WTC11 (cell line): ENCODE measurements at regions not wholly inside any gene's neighbourhood (a gene's known extent, or its start where the extent isn't known, plus 50 kb on each side); places are given as distances from the start of the nearest gene placed in this dataset.

ENCODE experiments used
- CREB1 ChIP-seq: sonication (generic); formaldehyde crosslinking; IDR thresholded peaks from 2 replicates; pipeline ENCODE4 v1.8.0; 2023; ENCODE audit warnings: mild to moderate bottlenecking, missing genetic modification reagents
- IRF2 ChIP-seq: sonication (generic); formaldehyde crosslinking; IDR thresholded peaks from 2 replicates; pipeline ENCODE4 v1.8.0; 2022; ENCODE audit warnings: low read depth, missing genetic modification reagents, borderline replicate concordance
- MXD4 ChIP-seq: fragments of 250-450 bp; sonication (Bioruptor Pico); IDR thresholded peaks from 2 replicates; pipeline ENCODE4 v1.8.0; 2021; ENCODE audit warnings: mild to moderate bottlenecking, moderate library complexity, borderline replicate concordance
- NFYB ChIP-seq: sonication (generic); formaldehyde crosslinking; conservative IDR thresholded peaks from 2 replicates; pipeline ENCODE4 v1.8.0; 2022; ENCODE audit warnings: low read depth, missing genetic modification reagents
- SMAD3 ChIP-seq: sonication (generic); formaldehyde crosslinking; IDR thresholded peaks from 2 replicates; pipeline ENCODE4 v1.8.0; 2022; ENCODE audit warnings: missing genetic modification reagents, mild to moderate bottlenecking, borderline replicate concordance
- TF ChIP-seq, protein P1 (sequence below): sonication (generic); formaldehyde crosslinking; IDR thresholded peaks from 2 replicates; pipeline ENCODE4 v1.8.0; 2023; ENCODE audit warnings: missing genetic modification reagents, mild to moderate bottlenecking, borderline replicate concordance
- TF ChIP-seq, protein P2 (sequence below): fragments of 250-450 bp; sonication (Bioruptor Pico); IDR thresholded peaks from 2 replicates; pipeline ENCODE4 v1.9.0; 2021; ENCODE audit warnings: moderate library complexity, mild to moderate bottlenecking, inconsistent platforms, borderline replicate concordance
- TF ChIP-seq, protein P3 (sequence below): sonication (generic); formaldehyde crosslinking; conservative IDR thresholded peaks from 2 replicates; pipeline ENCODE4 v1.8.1; 2023; ENCODE audit warnings: mild to moderate bottlenecking, low read depth, missing genetic modification reagents, moderate library complexity
- TF ChIP-seq, protein P4 (sequence below): sonication (generic); formaldehyde crosslinking; IDR thresholded peaks from 2 replicates; pipeline ENCODE4 v1.8.1; 2023; ENCODE audit warnings: mild to moderate bottlenecking, missing genetic modification reagents
- TF ChIP-seq, protein P5 (sequence below): sonication (generic); formaldehyde crosslinking; IDR thresholded peaks from 2 replicates; pipeline ENCODE4 v1.8.1; 2023; ENCODE audit warnings: mild to moderate bottlenecking, missing genetic modification reagents, borderline replicate concordance
- TF ChIP-seq, protein P6 (sequence below): sonication (generic); formaldehyde crosslinking; IDR thresholded peaks from 2 replicates; pipeline ENCODE4 v1.8.0; 2022; ENCODE audit warnings: mild to moderate bottlenecking, missing genetic modification reagents
- TF ChIP-seq, protein P7 (sequence below): fragments of 250-450 bp; sonication (Bioruptor Pico); IDR thresholded peaks from 2 replicates; pipeline ENCODE4 v1.9.0; 2021; ENCODE audit warnings: mild to moderate bottlenecking

DNA sequence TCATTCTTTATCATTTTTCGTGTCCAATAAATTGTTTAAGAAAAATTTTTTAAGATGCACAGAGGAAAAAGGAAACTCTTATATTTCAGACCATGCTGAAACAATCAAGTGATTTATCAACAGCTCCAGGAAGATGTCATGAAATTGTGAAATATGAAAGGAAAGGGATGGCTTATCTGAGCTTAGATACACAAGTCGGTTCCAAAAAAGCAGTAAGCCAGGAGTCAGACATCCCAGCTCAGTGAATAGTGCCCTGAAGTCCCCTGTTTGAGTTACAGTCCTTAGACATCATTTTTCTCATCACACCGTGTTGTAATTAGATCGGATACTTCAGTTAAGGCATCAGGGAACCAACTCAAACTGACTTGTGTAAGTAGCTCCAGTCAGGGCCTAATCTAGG, 91.0 kb upstream of the SSTR4 start (continued):
- TF ChIP-seq, protein P1, sequence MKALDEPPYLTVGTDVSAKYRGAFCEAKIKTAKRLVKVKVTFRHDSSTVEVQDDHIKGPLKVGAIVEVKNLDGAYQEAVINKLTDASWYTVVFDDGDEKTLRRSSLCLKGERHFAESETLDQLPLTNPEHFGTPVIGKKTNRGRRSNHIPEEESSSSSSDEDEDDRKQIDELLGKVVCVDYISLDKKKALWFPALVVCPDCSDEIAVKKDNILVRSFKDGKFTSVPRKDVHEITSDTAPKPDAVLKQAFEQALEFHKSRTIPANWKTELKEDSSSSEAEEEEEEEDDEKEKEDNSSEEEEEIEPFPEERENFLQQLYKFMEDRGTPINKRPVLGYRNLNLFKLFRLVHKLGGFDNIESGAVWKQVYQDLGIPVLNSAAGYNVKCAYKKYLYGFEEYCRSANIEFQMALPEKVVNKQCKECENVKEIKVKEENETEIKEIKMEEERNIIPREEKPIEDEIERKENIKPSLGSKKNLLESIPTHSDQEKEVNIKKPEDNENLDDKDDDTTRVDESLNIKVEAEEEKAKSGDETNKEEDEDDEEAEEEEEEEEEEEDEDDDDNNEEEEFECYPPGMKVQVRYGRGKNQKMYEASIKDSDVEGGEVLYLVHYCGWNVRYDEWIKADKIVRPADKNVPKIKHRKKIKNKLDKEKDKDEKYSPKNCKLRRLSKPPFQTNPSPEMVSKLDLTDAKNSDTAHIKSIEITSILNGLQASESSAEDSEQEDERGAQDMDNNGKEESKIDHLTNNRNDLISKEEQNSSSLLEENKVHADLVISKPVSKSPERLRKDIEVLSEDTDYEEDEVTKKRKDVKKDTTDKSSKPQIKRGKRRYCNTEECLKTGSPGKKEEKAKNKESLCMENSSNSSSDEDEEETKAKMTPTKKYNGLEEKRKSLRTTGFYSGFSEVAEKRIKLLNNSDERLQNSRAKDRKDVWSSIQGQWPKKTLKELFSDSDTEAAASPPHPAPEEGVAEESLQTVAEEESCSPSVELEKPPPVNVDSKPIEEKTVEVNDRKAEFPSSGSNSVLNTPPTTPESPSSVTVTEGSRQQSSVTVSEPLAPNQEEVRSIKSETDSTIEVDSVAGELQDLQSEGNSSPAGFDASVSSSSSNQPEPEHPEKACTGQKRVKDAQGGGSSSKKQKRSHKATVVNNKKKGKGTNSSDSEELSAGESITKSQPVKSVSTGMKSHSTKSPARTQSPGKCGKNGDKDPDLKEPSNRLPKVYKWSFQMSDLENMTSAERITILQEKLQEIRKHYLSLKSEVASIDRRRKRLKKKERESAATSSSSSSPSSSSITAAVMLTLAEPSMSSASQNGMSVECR (CRISPR knock-in tag): no peak
- TF ChIP-seq, protein P2, sequence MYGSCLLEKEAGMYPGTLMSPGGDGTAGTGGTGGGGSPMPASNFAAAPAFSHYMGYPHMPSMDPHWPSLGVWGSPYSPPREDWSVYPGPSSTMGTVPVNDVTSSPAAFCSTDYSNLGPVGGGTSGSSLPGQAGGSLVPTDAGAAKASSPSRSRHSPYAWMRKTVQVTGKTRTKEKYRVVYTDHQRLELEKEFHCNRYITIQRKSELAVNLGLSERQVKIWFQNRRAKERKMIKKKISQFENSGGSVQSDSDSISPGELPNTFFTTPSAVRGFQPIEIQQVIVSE (CRISPR knock-in tag): no peak
- TF ChIP-seq, protein P3, sequence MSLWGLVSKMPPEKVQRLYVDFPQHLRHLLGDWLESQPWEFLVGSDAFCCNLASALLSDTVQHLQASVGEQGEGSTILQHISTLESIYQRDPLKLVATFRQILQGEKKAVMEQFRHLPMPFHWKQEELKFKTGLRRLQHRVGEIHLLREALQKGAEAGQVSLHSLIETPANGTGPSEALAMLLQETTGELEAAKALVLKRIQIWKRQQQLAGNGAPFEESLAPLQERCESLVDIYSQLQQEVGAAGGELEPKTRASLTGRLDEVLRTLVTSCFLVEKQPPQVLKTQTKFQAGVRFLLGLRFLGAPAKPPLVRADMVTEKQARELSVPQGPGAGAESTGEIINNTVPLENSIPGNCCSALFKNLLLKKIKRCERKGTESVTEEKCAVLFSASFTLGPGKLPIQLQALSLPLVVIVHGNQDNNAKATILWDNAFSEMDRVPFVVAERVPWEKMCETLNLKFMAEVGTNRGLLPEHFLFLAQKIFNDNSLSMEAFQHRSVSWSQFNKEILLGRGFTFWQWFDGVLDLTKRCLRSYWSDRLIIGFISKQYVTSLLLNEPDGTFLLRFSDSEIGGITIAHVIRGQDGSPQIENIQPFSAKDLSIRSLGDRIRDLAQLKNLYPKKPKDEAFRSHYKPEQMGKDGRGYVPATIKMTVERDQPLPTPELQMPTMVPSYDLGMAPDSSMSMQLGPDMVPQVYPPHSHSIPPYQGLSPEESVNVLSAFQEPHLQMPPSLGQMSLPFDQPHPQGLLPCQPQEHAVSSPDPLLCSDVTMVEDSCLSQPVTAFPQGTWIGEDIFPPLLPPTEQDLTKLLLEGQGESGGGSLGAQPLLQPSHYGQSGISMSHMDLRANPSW (CRISPR knock-in tag): no peak
- TF ChIP-seq, protein P4, sequence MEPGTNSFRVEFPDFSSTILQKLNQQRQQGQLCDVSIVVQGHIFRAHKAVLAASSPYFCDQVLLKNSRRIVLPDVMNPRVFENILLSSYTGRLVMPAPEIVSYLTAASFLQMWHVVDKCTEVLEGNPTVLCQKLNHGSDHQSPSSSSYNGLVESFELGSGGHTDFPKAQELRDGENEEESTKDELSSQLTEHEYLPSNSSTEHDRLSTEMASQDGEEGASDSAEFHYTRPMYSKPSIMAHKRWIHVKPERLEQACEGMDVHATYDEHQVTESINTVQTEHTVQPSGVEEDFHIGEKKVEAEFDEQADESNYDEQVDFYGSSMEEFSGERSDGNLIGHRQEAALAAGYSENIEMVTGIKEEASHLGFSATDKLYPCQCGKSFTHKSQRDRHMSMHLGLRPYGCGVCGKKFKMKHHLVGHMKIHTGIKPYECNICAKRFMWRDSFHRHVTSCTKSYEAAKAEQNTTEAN (CRISPR knock-in tag): no peak
- TF ChIP-seq CREB1 (CRISPR knock-in tag) (no peak), SMAD3 (no peak), MXD4 (CRISPR knock-in tag) (no peak), NFYB (CRISPR knock-in tag) (no peak), IRF2 (CRISPR knock-in tag) (no peak)
- TF ChIP-seq, protein P5, sequence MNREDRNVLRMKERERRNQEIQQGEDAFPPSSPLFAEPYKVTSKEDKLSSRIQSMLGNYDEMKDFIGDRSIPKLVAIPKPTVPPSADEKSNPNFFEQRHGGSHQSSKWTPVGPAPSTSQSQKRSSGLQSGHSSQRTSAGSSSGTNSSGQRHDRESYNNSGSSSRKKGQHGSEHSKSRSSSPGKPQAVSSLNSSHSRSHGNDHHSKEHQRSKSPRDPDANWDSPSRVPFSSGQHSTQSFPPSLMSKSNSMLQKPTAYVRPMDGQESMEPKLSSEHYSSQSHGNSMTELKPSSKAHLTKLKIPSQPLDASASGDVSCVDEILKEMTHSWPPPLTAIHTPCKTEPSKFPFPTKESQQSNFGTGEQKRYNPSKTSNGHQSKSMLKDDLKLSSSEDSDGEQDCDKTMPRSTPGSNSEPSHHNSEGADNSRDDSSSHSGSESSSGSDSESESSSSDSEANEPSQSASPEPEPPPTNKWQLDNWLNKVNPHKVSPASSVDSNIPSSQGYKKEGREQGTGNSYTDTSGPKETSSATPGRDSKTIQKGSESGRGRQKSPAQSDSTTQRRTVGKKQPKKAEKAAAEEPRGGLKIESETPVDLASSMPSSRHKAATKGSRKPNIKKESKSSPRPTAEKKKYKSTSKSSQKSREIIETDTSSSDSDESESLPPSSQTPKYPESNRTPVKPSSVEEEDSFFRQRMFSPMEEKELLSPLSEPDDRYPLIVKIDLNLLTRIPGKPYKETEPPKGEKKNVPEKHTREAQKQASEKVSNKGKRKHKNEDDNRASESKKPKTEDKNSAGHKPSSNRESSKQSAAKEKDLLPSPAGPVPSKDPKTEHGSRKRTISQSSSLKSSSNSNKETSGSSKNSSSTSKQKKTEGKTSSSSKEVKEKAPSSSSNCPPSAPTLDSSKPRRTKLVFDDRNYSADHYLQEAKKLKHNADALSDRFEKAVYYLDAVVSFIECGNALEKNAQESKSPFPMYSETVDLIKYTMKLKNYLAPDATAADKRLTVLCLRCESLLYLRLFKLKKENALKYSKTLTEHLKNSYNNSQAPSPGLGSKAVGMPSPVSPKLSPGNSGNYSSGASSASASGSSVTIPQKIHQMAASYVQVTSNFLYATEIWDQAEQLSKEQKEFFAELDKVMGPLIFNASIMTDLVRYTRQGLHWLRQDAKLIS (CRISPR knock-in tag): no peak
- TF ChIP-seq, protein P6, sequence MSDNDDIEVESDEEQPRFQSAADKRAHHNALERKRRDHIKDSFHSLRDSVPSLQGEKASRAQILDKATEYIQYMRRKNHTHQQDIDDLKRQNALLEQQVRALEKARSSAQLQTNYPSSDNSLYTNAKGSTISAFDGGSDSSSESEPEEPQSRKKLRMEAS (CRISPR knock-in tag): no peak
- TF ChIP-seq, protein P7, sequence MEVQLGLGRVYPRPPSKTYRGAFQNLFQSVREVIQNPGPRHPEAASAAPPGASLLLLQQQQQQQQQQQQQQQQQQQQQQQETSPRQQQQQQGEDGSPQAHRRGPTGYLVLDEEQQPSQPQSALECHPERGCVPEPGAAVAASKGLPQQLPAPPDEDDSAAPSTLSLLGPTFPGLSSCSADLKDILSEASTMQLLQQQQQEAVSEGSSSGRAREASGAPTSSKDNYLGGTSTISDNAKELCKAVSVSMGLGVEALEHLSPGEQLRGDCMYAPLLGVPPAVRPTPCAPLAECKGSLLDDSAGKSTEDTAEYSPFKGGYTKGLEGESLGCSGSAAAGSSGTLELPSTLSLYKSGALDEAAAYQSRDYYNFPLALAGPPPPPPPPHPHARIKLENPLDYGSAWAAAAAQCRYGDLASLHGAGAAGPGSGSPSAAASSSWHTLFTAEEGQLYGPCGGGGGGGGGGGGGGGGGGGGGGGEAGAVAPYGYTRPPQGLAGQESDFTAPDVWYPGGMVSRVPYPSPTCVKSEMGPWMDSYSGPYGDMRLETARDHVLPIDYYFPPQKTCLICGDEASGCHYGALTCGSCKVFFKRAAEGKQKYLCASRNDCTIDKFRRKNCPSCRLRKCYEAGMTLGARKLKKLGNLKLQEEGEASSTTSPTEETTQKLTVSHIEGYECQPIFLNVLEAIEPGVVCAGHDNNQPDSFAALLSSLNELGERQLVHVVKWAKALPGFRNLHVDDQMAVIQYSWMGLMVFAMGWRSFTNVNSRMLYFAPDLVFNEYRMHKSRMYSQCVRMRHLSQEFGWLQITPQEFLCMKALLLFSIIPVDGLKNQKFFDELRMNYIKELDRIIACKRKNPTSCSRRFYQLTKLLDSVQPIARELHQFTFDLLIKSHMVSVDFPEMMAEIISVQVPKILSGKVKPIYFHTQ (CRISPR knock-in tag): no peak
